DND-41 (cell line): ENCODE measurements at regions not wholly inside any gene's neighbourhood (a gene's known extent, or its start where the extent isn't known, plus 50 kb on each side); places are given as distances from the start of the nearest gene placed in this dataset.

Source experiments
- ATAC-seq: fragments of 200-7000 bp; cut with Tn5 transposase; 3 replicates; pipeline ENCODE4 v1.9.1; 2021; ENCODE audit warnings: low read depth; ENCODE audit not compliant: insufficient read depth
- DNase-seq: peaks from one replicate; pipeline ENCODE4 v3.0.0-alpha.2; 2020
- H2AFZ ChIP-seq: 2 replicates; pipeline ENCODE4 v1.6.0; 2012; ENCODE audit warnings: low read depth, low read length
- H3K27ac ChIP-seq: 2 replicates; pipeline ENCODE4 v1.5.1; 2012; ENCODE audit warnings: low read length, inconsistent platforms
- H3K27me3 ChIP-seq: fragments of 200-600 bp; sonication (generic); 2 replicates; pipeline ENCODE4 v1.6.0; 2012; ENCODE audit warnings: low read length, mild to moderate bottlenecking, inconsistent platforms; ENCODE audit not compliant: insufficient read depth, poor library complexity
- H3K36me3 ChIP-seq: 2 replicates; pipeline ENCODE4 v1.5.1; 2012; ENCODE audit warnings: low read length, inconsistent platforms; ENCODE audit not compliant: insufficient read depth
- H3K4me1 ChIP-seq: 2 replicates; pipeline ENCODE4 v1.5.1; 2012; ENCODE audit warnings: mild to moderate bottlenecking, low read length; ENCODE audit not compliant: insufficient read depth
- H3K4me2 ChIP-seq: 2 replicates; pipeline ENCODE4 v1.6.0; 2012; ENCODE audit warnings: mild to moderate bottlenecking, moderate library complexity, low read length, inconsistent platforms; ENCODE audit not compliant: insufficient read depth
- H3K4me3 ChIP-seq, 2 experiments: fragments of 200-600 bp in 1 of 2; shearing (Covaris generic) in 1 of 2; 2 replicates each; pipeline ENCODE4 v1.5.1; 2012 to 2016; ENCODE audit warnings: inconsistent platforms in 2 of 2, low read length in 2 of 2, mild to moderate bottlenecking in 2 of 2, low read depth in 1 of 2, moderate library complexity in 1 of 2
- H3K79me2 ChIP-seq: 2 replicates; pipeline ENCODE4 v1.6.0; 2012; ENCODE audit warnings: low read length, inconsistent platforms; ENCODE audit not compliant: insufficient read depth
- H3K9ac ChIP-seq: 2 replicates; pipeline ENCODE4 v1.6.0; 2012; ENCODE audit warnings: low read depth, mild to moderate bottlenecking, inconsistent platforms, low read length, moderate library complexity
- H3K9me3 ChIP-seq: 2 replicates; pipeline ENCODE4 v1.5.1; 2012; ENCODE audit warnings: low read length, moderate library complexity, mild to moderate bottlenecking, inconsistent platforms; ENCODE audit not compliant: insufficient read depth, severe bottlenecking
- H4K20me1 ChIP-seq: 2 replicates; pipeline ENCODE4 v1.6.0; 2012; ENCODE audit warnings: low read length; ENCODE audit not compliant: insufficient read depth
- CTCF ChIP-seq: IDR thresholded peaks from 2 replicates; pipeline ENCODE4 v1.5.1; 2012; ENCODE audit warnings: borderline replicate concordance, low read length, moderate library complexity, mild to moderate bottlenecking; ENCODE audit not compliant: poor library complexity, severe bottlenecking; ENCODE audit errors: extremely low read depth
- EZH2 ChIP-seq: IDR thresholded peaks from 3 replicates; pipeline ENCODE4 v1.6.1; 2012; ENCODE audit warnings: borderline replicate concordance, low read depth, mild to moderate bottlenecking, moderate library complexity, low read length, inconsistent platforms; ENCODE audit not compliant: severe bottlenecking

GRCh38 chr5:90312027-90312426 lies 97.5 kb downstream of the CETN3 start:
- no peaks in the 10 kb centered on the region for H3K27me3 ChIP-seq
- ATAC-seq = no peak

GRCh38 chr5:90311401-90311800 lies 98.2 kb downstream of the CETN3 start:
- no peaks in the 10 kb centered on the region for H3K27me3 ChIP-seq
- ATAC-seq (no peak), DNase-seq (no peak)
- H3K36me3 ChIP-seq = no peaks in the 10 kb centered on the region
- H4K20me1 ChIP-seq = no peaks in the 10 kb centered on the region
- H3K4me2 ChIP-seq = no peak overlapping the region
- H3K79me2 ChIP-seq = no peaks in the 10 kb centered on the region
- no peak overlapping the region for H3K9ac ChIP-seq
- no peaks in the 10 kb centered on the region for H3K9me3 ChIP-seq
- no peak overlapping the region for H3K27ac ChIP-seq
- TF ChIP-seq CTCF = no peak
- no peak for TF ChIP-seq EZH2
- H3K4me3 ChIP-seq = no peak overlapping the region
- H2AFZ ChIP-seq = no peak overlapping the region
- H3K4me1 ChIP-seq = no peaks in the 10 kb centered on the region

More at GRCh38 chr5:90312027-90312426, 97.5 kb downstream of the CETN3 start:
- Histone ChIP-seq H3K4me2 (no peak overlapping the region), H3K79me2 (no peaks in the 10 kb centered on the region), H2AFZ (no peak overlapping the region), H3K9ac (no peak overlapping the region), H3K4me1 (no peaks in the 10 kb centered on the region), H3K27ac (no peak overlapping the region), H4K20me1 (no peaks in the 10 kb centered on the region), H3K36me3 (no peaks in the 10 kb centered on the region), H3K4me3 (no peak overlapping the region), H3K9me3 (no peaks in the 10 kb centered on the region)
- no peak for DNase-seq
- TF ChIP-seq EZH2 (no peak), CTCF (no peak)

GRCh38 chr5:90308787-90309585 lies 100.6 kb downstream of the CETN3 start:
- TF ChIP-seq EZH2 (no peak), CTCF (no peak)
- no peak for DNase-seq
- no peak for ATAC-seq
- Histone ChIP-seq H3K36me3 (no peaks in the 10 kb centered on the region), H4K20me1 (no peaks in the 10 kb centered on the region), H3K79me2 (no peaks in the 10 kb centered on the region), H3K4me2 (no peak overlapping the region), H2AFZ (no peak overlapping the region), H3K27ac (no peak overlapping the region), H3K4me3 (no peak overlapping the region), H3K4me1 (no peaks in the 10 kb centered on the region), H3K9me3 (no peaks in the 10 kb centered on the region), H3K9ac (no peak overlapping the region), H3K27me3 (no peaks in the 10 kb centered on the region)
